Embryonic facial prominence (tissue), 1 donor: ENCODE measurements at regions not wholly inside any gene's neighbourhood (a gene's known extent, or its start where the extent isn't known, plus 50 kb on each side); places are given as distances from the start of the nearest gene placed in this dataset.
"Not testable (repeated sequence)": the region's sequence is repeated elsewhere in the genome, so short reads cannot be mapped to it uniquely, and the experiment has no call there.

ENCODE experiments used
- DNase-seq: peaks from one replicate; pipeline ENCODE4 v3.0.0-alpha.2; 2016; ENCODE audit errors: extremely low spot score

DNA sequence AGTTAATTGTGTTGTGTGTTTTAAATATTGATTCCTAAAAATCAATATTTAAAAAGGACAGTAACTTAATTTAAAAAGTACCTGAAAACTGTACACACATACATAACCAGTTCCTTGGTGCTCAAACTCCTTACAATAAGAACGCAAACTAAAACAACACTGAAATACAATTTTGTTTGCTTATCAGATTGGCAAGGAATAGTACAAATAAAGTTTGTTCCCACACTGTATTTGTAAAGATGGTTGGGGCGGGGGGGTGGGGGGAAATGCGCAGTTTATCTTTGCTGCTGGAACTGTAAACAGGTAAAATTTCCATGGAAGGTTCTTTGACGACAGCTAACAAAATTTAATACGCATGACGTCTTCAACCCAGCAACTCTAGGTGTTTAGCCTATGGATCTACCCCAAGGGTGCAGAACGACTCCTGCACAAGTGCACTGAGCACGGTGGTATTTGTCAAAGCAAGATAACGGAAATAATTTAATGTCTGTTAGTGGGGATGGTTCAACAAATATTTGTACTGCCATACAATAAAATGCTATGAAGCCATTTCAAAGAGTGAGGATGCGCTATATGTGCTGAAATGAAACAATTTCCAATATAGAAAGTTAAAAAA is 96.5 kb downstream of the ING1 start:
- no peak for DNase-seq

DNA sequence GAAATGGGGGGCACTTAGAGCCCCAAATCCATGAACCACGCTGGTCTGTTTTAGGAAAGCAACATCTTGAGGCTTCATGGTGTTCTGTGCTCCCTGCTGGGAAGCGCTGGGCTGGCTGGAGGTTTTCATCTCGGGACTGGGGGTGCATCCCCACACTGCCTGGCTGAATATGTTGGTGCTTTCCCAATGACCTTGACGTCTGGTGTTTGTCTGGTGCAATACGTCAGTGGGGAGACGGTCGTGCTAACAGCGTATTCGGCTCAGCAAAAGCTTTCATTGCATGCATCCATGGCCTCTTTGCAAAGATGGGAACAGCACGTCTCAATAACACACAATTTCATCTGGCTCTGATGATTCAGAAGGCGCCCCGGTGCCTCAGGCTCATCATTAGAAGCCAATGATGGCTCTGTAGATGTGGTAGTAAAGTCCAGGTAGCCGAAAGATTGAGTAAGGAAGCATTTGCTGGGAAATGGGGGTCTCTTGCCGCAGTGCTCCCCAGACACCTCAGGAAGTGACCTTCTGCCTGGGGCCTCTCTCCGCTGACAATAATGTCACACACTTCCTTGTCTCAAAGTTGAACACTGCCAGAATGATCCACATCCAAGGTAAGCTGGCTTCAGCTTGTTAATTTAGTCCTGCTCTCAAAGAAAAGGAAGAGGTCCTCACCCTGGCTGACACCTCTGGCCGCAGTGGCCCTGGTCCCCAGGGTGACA is 97.7 kb downstream of the ING1 start:
- no peak for DNase-seq

DNA sequence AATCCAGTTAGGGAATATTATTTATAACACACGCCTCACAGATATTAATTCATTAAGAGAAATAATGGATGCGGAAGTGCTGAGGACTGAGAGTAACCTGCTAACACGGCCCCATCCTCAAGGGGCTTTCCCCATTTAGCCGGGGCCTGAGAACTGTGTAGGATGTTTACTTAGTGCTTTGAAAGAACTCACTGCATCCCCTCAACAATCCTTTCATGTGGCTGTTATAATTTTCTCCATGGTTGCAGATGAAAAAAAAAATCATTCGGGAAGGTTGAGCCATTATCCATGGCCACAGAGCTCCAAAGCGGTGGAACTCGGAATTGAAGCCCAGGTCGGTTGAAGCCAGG is 98.2 kb downstream of the ING1 start:
- no peak for DNase-seq

DNA sequence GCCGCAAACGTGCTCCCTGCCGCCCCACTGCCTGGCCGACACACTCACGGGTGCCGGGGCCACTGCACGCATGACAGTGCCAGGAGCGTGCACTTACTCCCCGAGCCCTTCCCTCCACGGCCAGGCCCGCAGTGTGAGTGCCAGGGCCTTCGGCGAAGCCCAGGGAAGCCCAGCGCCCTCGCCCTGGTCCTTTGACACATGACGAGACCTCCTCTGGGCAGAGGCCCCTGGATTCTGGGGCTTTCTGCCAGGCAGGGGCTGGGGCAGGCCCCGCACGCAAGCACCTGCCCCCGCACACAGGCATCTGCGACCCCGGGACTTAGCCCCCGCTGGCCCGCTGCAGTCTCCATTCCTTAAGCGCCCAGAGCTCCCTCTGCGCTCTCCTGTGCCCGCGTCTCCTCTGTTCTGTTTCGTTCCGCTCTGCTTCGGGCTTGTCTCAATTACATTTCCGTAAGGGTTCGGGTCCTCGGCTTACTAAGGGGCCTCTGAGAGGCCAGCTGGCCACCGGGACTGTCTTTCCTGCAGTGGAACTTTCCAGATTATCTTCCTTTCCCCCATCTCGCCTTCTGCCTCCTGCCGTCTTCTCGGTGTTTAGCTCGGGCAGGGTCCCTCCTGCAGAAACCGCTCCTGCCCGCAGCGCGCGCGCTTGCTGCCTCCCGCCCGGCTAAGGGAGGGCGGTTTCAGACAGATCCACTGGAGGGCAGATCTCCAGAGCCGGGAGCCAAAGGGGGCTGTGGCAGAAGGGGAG is 98.8 kb downstream of the ING1 start:
- DNase-seq = no peak

DNA sequence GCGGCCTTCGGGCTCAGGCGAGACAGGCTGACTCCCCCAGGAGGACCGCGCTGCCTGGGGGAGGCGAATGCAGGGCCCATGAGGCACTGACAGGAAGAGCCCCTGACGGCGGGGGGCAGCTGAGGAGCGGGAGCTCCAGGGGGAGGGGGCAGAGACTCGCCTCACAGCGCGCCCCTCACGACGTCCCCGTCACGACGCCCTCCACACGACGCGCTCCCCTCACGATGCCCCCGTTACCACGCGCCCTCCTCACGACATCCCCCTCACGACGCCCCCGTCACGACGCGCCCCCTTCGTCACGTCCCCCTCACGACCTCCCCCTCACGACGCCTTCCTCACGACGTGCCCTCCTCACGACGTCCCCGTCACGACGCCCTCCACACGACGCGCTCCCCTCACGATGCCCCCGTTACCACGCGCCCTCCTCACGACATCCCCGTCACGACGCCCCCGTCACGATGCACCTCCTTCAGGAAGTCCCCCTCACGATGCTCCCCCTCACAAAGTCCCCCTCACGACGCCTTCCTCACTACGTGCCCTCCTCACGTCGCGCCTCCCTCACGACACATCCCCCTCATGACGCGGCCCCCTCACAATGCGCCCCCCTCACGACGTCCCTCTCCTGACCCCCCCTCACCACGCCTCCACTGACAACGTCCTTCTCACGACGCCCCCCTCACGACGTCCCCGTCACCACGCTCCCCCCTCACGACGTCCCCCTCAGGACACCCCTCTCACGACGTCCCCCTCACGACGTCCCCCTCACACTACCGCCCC is 99.6 kb downstream of the ING1 start:
- DNase-seq = no peak

GRCh38 chr13:110813646-110814624 is 100.4 kb downstream of the ING1 start:
- no peak for DNase-seq

GRCh38 chr13:110815471-110816204 is 99.2 kb downstream of the ANKRD10 start:
- DNase-seq = no peak

DNA sequence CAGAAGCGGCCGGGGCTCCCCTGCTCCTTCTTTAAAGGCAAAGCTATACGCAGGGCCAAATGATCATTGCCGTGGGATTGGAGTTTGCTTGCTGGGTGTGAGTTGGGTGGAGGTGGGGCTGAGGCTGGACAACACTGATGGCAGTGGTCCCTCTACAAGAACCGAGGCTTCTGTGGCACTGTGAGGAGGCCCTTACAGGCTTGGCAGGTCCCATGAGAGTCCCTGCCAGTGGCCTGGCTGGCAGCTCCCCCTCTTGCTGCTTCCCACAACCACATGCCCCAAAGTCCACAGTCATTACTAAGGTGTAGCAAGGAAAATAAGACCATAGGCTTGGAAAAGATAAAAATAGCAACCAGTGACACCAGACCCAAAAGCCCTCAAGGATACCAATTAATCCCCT is 98.4 kb downstream of the ANKRD10 start:
- no peak for DNase-seq

- no peak for DNase-seq
Observed at GRCh38 chr13:110817143-110817542, 97.7 kb downstream of the ANKRD10 start.

DNA sequence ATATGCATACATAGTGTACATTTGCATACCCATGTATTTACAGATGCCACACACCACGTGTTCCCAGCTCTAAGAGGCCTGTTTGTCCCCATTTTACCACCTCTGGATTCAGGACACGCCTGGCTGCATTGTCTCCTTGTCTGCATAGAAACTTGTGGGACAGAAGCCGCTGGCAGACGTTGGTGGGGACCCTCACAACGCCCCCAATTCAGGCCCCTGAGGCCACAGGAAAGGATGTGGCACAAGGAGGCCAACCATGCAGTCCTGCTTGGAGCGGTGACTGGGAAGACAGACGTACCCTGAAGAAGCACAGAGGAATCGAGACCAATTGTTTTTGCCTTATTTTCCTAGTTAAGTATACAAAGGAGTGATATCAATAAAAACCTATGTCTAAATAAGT is 96.1 kb downstream of the ANKRD10 start:
- no peak for DNase-seq

DNA sequence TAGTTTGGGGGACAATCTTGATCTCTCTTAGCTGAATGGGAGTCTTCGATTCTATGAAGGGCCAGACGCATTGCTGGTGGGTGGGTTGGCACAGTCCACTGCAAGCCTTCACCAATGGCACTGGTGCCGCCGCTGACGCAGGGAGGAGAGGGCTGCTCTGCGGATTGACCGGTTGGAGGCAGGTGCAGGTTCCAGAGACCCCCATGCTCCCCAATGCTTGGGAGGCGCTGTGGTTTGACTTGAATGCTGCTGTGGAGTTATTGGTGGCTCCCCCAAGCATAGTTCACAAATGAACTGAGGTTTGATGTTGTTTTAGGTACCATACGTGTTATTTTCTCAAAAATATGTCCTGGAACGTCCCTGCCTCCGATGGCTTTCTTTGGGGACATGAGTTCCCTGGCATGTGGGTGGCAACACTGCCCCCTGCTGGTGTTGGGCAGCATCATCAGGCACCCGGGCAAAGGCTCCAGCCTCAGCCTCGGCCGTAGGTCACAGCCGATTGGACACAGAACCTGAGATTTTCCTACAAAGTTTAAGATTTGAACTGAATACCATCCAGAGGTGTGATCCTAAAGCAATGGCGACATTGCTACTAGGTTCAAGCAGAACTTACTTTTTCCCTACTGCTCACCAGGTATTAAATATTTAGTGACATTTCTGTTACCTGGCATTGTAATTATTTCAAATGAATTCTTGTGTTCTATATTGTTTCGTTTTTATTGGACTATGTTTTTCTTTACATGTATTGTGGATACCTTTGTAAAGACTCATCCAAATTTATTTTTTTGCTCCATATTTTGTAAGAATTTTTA is 95.5 kb downstream of the ANKRD10 start:
- DNase-seq = no peak

GRCh38 chr13:110820322-110820721 is 94.5 kb downstream of the ANKRD10 start:
- DNase-seq = no peak

DNA sequence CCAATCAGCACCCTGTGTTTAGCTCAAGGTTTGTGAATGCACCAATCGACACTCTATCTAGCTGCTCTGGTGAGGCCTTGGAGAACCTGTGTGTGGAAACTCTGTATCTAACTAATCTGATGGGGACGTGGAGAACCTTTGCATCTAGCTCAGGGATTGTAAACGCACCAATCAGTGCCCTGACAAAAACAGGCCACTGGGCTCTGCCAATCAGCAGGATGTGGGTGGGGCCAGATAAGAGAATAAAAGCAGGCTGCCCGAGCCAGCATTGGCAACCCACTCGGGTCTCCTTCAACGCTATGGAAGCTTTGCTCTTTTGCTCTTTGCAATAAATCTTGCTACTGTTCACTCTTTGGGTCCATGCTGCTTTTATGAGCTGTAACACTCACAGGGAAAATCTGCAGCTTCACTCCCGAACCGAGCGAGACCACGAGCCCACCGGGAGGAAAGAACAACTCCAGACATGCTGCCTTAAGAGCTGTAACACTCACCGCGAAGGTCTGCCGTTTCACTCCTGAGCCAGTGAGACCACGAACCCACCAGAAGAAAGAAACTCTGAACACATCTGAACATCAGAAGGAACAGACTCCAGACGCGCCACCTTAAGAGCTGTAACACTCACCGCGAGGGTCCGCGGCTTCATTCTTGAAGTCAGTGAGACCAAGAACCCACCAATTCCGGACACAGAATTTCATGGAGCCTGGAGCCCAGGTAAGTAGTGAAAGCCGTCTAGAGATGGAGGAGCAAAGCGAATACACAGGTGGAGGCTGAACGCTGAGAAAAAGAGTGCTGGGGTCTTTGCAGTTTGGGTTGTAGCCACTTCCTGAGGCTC is 92.8 kb downstream of the ANKRD10 start:
- not testable (repeated sequence) for DNase-seq

DNA sequence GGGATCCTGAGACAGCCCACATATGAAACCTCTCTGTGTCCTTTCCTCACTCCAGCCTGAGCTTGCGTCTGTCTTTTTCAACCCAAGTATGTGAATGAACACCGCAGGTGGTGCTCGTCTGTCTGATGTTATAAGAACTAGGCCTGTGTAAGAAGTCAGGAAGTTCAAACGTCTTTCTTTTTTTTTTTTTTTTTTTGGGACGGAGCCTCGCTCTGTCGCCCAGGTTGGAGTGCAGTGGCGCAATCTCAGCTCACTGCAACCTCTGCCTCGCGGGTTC is 92.3 kb downstream of the ANKRD10 start:
- DNase-seq = no peak

DNA sequence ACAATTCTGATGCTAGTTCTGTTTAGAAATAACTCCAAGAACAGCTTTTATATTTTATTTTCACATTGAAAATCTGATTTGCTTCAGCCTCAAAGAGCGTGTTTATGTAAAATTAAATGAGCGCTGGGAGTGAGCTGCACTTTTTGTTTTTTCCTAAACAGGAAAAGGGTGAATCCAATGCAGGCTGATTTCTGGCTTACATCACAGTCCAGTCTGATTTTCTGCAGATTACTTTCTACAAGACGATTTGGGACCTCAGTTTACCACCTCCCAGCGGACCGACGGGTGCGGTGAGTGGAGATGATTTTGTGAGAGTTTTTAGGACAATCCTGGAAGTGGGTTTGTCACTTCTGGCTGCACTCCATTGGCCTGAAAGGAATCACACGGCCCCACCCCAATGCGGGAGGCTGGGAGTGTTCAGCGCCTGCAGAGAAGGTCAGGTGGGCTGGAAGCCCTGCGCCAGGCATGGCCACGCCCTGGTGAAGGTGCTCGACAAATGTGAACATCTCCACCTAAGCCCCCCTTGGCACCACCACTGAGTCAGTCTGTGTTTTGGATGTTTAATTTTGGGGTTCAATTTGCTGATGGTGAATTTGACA is 90.1 kb downstream of the ANKRD10 start:
- DNase-seq = no peak

DNA sequence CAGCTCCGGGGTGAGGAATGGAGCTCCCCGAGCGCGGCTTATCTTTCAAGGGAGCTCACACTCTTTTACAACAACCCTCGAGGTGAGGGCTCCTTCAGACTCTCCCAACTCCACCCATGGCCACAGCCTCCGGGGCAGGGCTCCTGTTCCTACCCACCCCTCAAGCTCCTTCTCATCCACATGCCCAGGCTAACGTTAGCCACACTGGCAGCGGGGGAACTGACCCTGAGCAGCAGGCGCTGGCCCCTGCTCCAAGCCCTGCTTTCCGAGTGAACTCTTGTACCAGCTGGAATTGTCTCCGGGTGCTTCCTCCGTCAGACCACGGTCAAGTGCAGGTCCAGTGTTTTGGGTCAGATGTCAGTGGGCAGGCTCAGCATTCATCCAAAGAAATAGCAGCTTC is 89.4 kb downstream of the ANKRD10 start:
- DNase-seq = no peak

GRCh38 chr13:110826101-110826500 is 88.8 kb downstream of the ANKRD10 start:
- no peak for DNase-seq

- no peak for DNase-seq
Observed at GRCh38 chr13:110826861-110827672, 87.8 kb downstream of the ANKRD10 start.
